Colonic mucosa (tissue), 4 donors: ENCODE measurements at regions not wholly inside any gene's neighbourhood (a gene's known extent, or its start where the extent isn't known, plus 50 kb on each side); places are given as distances from the start of the nearest gene placed in this dataset.

Experiments used
- DNase-seq: peaks from one replicate; pipeline ENCODE4 v3.0.0-alpha.2; 2020
- H3K27ac ChIP-seq: fragments of 200-600 bp; one replicate; pipeline ENCODE4 v1.8.0; 2021
- H3K27me3 ChIP-seq: fragments of 200-600 bp; one replicate; pipeline ENCODE4 v1.8.0; 2021
- H3K36me3 ChIP-seq: fragments of 200-600 bp; one replicate; pipeline ENCODE4 v1.8.0; 2021
- H3K4me1 ChIP-seq: fragments of 200-600 bp; one replicate; pipeline ENCODE4 v1.8.0; 2021; ENCODE audit warnings: mild to moderate bottlenecking
- H3K4me3 ChIP-seq: fragments of 200-600 bp; one replicate; pipeline ENCODE4 v1.8.0; 2021
- H3K9ac ChIP-seq, 2 donors: one replicate each; pipeline ENCODE4 v1.7.0; 2013; ENCODE audit warnings: control low read depth in 2 of 2, low read depth in 2 of 2, low read length in 2 of 2
- H3K9me3 ChIP-seq: fragments of 200-600 bp; one replicate; pipeline ENCODE4 v1.8.0; 2021
- CTCF ChIP-seq: fragments of 200-600 bp; IDR thresholded peaks from one replicate; pipeline ENCODE4 v1.8.0; 2022; ENCODE audit warnings: antibody characterized with exemption, mild to moderate bottlenecking
- intact Hi-C: fragments of 100-400 bp; cut with DNase I; formaldehyde crosslinking; loops from one replicate; pipeline ENCODE4 v1.14.1; 2022
- donor health status: healthy.
- donor health status: DM: no; HTN: no; CAD: no.
- donor health status: DM: no; HTN: no; CAD: no.

GRCh38 chr3:160171813-160172212, 53.4 kb upstream of the C3orf80 start:
- no peaks in the 10 kb centered on the region for H3K36me3 ChIP-seq
- intact Hi-C loops: no loop called here
- no peak for TF ChIP-seq CTCF
- H3K27me3 ChIP-seq: no peaks in the 10 kb centered on the region
- no peaks in the 10 kb centered on the region for H3K9me3 ChIP-seq
- H3K27ac ChIP-seq: no peak overlapping the region
- no peak overlapping the region for H3K4me3 ChIP-seq
- H3K4me1 ChIP-seq: no peaks in the 10 kb centered on the region
- H3K9ac ChIP-seq: no peak overlapping the region
- DNase-seq: no peak

GRCh38 chr3:160174621-160175020, 50.6 kb upstream of the C3orf80 start:
- H3K27ac ChIP-seq: no peak overlapping the region
- no peaks in the 10 kb centered on the region for H3K4me1 ChIP-seq
- TF ChIP-seq CTCF: no peak
- no peak overlapping the region for H3K9ac ChIP-seq
- no peaks in the 10 kb centered on the region for H3K36me3 ChIP-seq
- H3K9me3 ChIP-seq: no peaks in the 10 kb centered on the region
- DNase-seq: no peak
- intact Hi-C loops: no loop called here
- no peaks in the 10 kb centered on the region for H3K27me3 ChIP-seq
- no peak overlapping the region for H3K4me3 ChIP-seq
